Neuronal stem cell (in vitro differentiated cells): ENCODE measurements at regions not wholly inside any gene's neighbourhood (a gene's known extent, or its start where the extent isn't known, plus 50 kb on each side); places are given as distances from the start of the nearest gene placed in this dataset.

ENCODE experiments used
- DNase-seq: peaks from one replicate; pipeline ENCODE4 v3.0.0-alpha.2; 2013; ENCODE audit warnings: low spot score
- H2AFZ ChIP-seq: one replicate; pipeline ENCODE4 v1.6.1; 2013; ENCODE audit warnings: mild to moderate bottlenecking, low read length, inconsistent platforms
- H2AK5ac ChIP-seq: 2 replicates; pipeline ENCODE4 v1.6.1; 2013; ENCODE audit warnings: low read depth, mild to moderate bottlenecking, inconsistent platforms, low read length, moderate library complexity, mixed read lengths
- H2BK120ac ChIP-seq: 2 replicates; pipeline ENCODE4 v1.6.1; 2013; ENCODE audit warnings: low read depth, mild to moderate bottlenecking, inconsistent platforms, low read length, moderate library complexity, mixed read lengths
- H2BK12ac ChIP-seq: one replicate; pipeline ENCODE4 v1.6.1; 2013; ENCODE audit warnings: low read length, inconsistent platforms
- H2BK15ac ChIP-seq: 2 replicates; pipeline ENCODE4 v1.6.1; 2013; ENCODE audit warnings: mild to moderate bottlenecking, low read length, inconsistent platforms, mixed read lengths
- H2BK5ac ChIP-seq: one replicate; pipeline ENCODE4 v1.6.1; 2013; ENCODE audit warnings: inconsistent platforms, mild to moderate bottlenecking, low read length, moderate library complexity
- H3K14ac ChIP-seq: one replicate; pipeline ENCODE4 v1.6.1; 2013; ENCODE audit warnings: low read length, inconsistent platforms
- H3K18ac ChIP-seq: 2 replicates; pipeline ENCODE4 v1.6.1; 2013; ENCODE audit warnings: low read length, inconsistent platforms
- H3K23ac ChIP-seq: 2 replicates; pipeline ENCODE4 v1.6.1; 2013; ENCODE audit warnings: low read depth, mild to moderate bottlenecking, mixed read lengths, low read length, inconsistent platforms; ENCODE audit not compliant: poor library complexity
- H3K27ac ChIP-seq: replicated peaks from 3 replicates; pipeline ENCODE4 v1.5.1; 2013; ENCODE audit warnings: low read length, inconsistent platforms
- H3K27me3 ChIP-seq, 3 experiments: 2 replicates each; pipeline ENCODE4 v1.6.1; 2013; ENCODE audit warnings: low read length in 3 of 3, mild to moderate bottlenecking in 2 of 3, inconsistent platforms in 1 of 3, low read depth in 1 of 3, mixed read lengths in 1 of 3, moderate library complexity in 1 of 3; ENCODE audit not compliant: control insufficient read depth in 3 of 3, insufficient read depth in 3 of 3
- H3K36me3 ChIP-seq, 2 donors: replicated peaks in 1 of 2; 2 replicates each; pipeline ENCODE4 v1.6.1; 2013; ENCODE audit warnings: low read length in 2 of 2; ENCODE audit not compliant: control insufficient read depth in 2 of 2, insufficient read depth in 2 of 2
- H3K4ac ChIP-seq: 2 replicates; pipeline ENCODE4 v1.6.1; 2013; ENCODE audit warnings: inconsistent platforms, mild to moderate bottlenecking, low read length, moderate library complexity
- H3K4me1 ChIP-seq, 2 donors: 1 replicate in 1 of 2; 2 replicates in 1 of 2; pipeline ENCODE4 v1.6.1; 2013; ENCODE audit warnings: low read length in 2 of 2, low read depth in 1 of 2; ENCODE audit not compliant: control insufficient read depth in 2 of 2, insufficient read depth in 1 of 2
- H3K4me2 ChIP-seq: one replicate; pipeline ENCODE4 v1.6.1; 2013; ENCODE audit warnings: mild to moderate bottlenecking, low read length, inconsistent platforms; ENCODE audit not compliant: insufficient read depth, poor library complexity, severe bottlenecking
- H3K4me3 ChIP-seq, 2 donors: 2 replicates each; pipeline ENCODE4 v1.5.1; 2013; ENCODE audit warnings: low read length in 2 of 2, mild to moderate bottlenecking in 2 of 2, inconsistent platforms in 1 of 2, moderate library complexity in 1 of 2
- H3K79me1 ChIP-seq: one replicate; pipeline ENCODE4 v1.6.1; 2013; ENCODE audit warnings: low read depth, mild to moderate bottlenecking, inconsistent platforms, low read length, moderate library complexity
- H3K9ac ChIP-seq: one replicate; pipeline ENCODE4 v1.6.1; 2013; ENCODE audit warnings: mild to moderate bottlenecking, low read depth, low read length, inconsistent platforms; ENCODE audit not compliant: poor library complexity
- H3K9me3 ChIP-seq, 2 donors: replicated peaks in 1 of 2; 2 replicates each; pipeline versions ENCODE3 to v1.6.1; 2013; ENCODE audit warnings: low read length in 2 of 2, mild to moderate bottlenecking in 2 of 2, inconsistent platforms in 1 of 2, low read depth in 1 of 2, mixed read lengths in 1 of 2, moderate library complexity in 1 of 2; ENCODE audit not compliant: control insufficient read depth in 2 of 2, insufficient read depth in 1 of 2
- H4K8ac ChIP-seq: one replicate; pipeline ENCODE4 v1.6.1; 2013; ENCODE audit warnings: low read depth, mild to moderate bottlenecking, inconsistent platforms, low read length, moderate library complexity
- H4K91ac ChIP-seq: one replicate; pipeline ENCODE4 v1.6.1; 2013; ENCODE audit warnings: low read length, low read depth, mild to moderate bottlenecking, inconsistent platforms; ENCODE audit not compliant: poor library complexity
- WGBS, 2 donors: extraction: QIAGEN DNeasy Blood & Tissue Kit; methylation state at CpG; one replicate each; pipeline ENCODE4 v1.1.7; 2013; ENCODE audit warnings: missing lambda C conversion rate in 2 of 2, mixed read lengths in 1 of 2; ENCODE audit not compliant: insufficient read length in 2 of 2, insufficient replicate concordance in 1 of 2; ENCODE audit errors: extremely low coverage in 2 of 2; 5-methylcytosine and 5-hydroxymethylcytosine counted together

- Histone ChIP-seq H2BK15ac (no peak overlapping the region), H3K23ac (no peak overlapping the region), H2BK5ac (no peak overlapping the region), H2AK5ac (no peak overlapping the region), H3K4me1 (no peaks in the 10 kb centered on the region), H3K18ac (no peak overlapping the region), H2AFZ (no peak overlapping the region), H3K4me2 (no peak overlapping the region), H3K9ac (no peak overlapping the region), H3K79me1 (no peaks in the 10 kb centered on the region), H3K4ac (no peak overlapping the region), H3K9me3 (peaks cover 6% of the 10 kb centered on the region in 2 donors), H2BK12ac (no peak overlapping the region), H4K91ac (no peak overlapping the region), H3K14ac (no peak overlapping the region), H3K27ac (no peak overlapping the region), H3K4me3 (no peak overlapping the region), H4K8ac (no peak overlapping the region), H3K36me3 (peaks cover 0 to under 1% of the 10 kb centered on the region in 2 donors), H3K27me3 (no peaks in the 10 kb centered on the region), H2BK120ac (no peak overlapping the region)
- no peak for DNase-seq
- WGBS, 2 donors, result no CpG with 5 or more reads among the region's 1 CpG
These were observed 383.9 kb upstream of the HS6ST1 start for GRCh38 chr2:128702616-128703015.

- no peak overlapping the region for H2BK5ac ChIP-seq
- H3K9me3 ChIP-seq, result peaks cover 8 to 11% of the 10 kb centered on the region in 2 donors
- no peak overlapping the region for H4K8ac ChIP-seq
- H3K4me2 ChIP-seq, result no peak overlapping the region
- peaks cover 0 to 2% of the 10 kb centered on the region in 2 donors for H3K36me3 ChIP-seq
- no peak overlapping the region for H3K23ac ChIP-seq
- H4K91ac ChIP-seq, result no peak overlapping the region
- no peaks in the 10 kb centered on the region for H3K4me1 ChIP-seq
- no peak overlapping the region for H3K18ac ChIP-seq
- H3K4me3 ChIP-seq, result no peak overlapping the region
- H3K14ac ChIP-seq, result no peak overlapping the region
- DNase-seq, result no peak
- H3K79me1 ChIP-seq, result no peaks in the 10 kb centered on the region
- H2BK120ac ChIP-seq, result no peak overlapping the region
- H2AK5ac ChIP-seq, result no peak overlapping the region
- no peaks in the 10 kb centered on the region for H3K27me3 ChIP-seq
- no peak overlapping the region for H3K27ac ChIP-seq
- no peak overlapping the region for H2AFZ ChIP-seq
- no peak overlapping the region for H2BK12ac ChIP-seq
- H3K9ac ChIP-seq, result no peak overlapping the region
- H2BK15ac ChIP-seq, result no peak overlapping the region
- H3K4ac ChIP-seq, result no peak overlapping the region
These were observed 389.6 kb upstream of the HS6ST1 start for GRCh38 chr2:128708106-128708816.

DNA sequence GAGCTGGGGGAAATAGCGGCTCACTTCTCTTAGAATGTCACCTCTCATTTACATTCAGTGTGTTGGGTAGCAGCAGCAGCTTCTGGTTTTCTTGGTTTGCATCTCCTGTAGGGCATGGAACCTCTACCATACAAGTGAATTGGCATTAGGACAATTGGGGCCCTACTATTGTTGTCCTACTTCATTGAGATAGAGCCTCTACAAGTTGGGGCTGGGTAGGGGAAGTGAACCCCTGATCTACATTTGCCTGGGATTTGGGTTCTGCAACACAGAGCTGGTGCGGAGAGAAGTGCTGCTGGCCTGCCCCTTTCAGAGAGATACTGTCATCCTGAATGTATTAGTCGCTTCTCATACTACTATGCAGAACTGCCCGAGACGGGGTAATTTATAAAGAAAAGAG is 391.6 kb upstream of the HS6ST1 start:
- Histone ChIP-seq H2AK5ac (no peak overlapping the region), H3K79me1 (no peaks in the 10 kb centered on the region), H2BK12ac (no peak overlapping the region), H2BK5ac (no peak overlapping the region), H3K4me1 (peaks cover 0 to 3% of the 10 kb centered on the region in 2 donors), H3K27ac (no peak overlapping the region), H3K9ac (no peak overlapping the region), H3K4ac (no peak overlapping the region), H3K4me3 (no peak overlapping the region), H2BK15ac (no peak overlapping the region), H2AFZ (no peak overlapping the region), H3K14ac (no peak overlapping the region), H3K27me3 (no peaks in the 10 kb centered on the region), H3K23ac (no peak overlapping the region), H3K9me3 (peaks cover 8 to 11% of the 10 kb centered on the region in 2 donors), H2BK120ac (no peak overlapping the region), H3K36me3 (peaks cover 0 to 2% of the 10 kb centered on the region in 2 donors), H3K18ac (no peak overlapping the region), H4K8ac (no peak overlapping the region), H4K91ac (no peak overlapping the region), H3K4me2 (no peak overlapping the region)
- no CpG with 5 or more reads among the region's 5 CpGs for WGBS, 2 donors
- DNase-seq, result no peak

GRCh38 chr2:128710729-128711128 is 392.1 kb upstream of the HS6ST1 start:
- Histone ChIP-seq H4K91ac (no peak overlapping the region), H3K14ac (no peak overlapping the region), H3K27me3 (no peaks in the 10 kb centered on the region), H3K4me2 (no peak overlapping the region), H3K9me3 (peaks cover 8 to 11% of the 10 kb centered on the region in 2 donors), H4K8ac (no peak overlapping the region), H2BK5ac (no peak overlapping the region), H3K27ac (no peak overlapping the region), H3K18ac (no peak overlapping the region), H2AK5ac (no peak overlapping the region), H3K9ac (no peak overlapping the region), H3K4ac (no peak overlapping the region), H2BK15ac (no peak overlapping the region), H3K23ac (no peak overlapping the region), H2AFZ (no peak overlapping the region), H3K36me3 (peaks cover 0 to 2% of the 10 kb centered on the region in 2 donors), H3K4me1 (peaks cover 0 to 3% of the 10 kb centered on the region in 2 donors), H2BK12ac (no peak overlapping the region), H3K4me3 (no peak overlapping the region), H3K79me1 (no peaks in the 10 kb centered on the region), H2BK120ac (no peak overlapping the region)
- WGBS, 2 donors, result no CpG with 5 or more reads among the region's 2 CpGs
- DNase-seq, result no peak
